DOHH2 (cell line): ENCODE measurements at regions not wholly inside any gene's neighbourhood (a gene's known extent, or its start where the extent isn't known, plus 50 kb on each side); places are given as distances from the start of the nearest gene placed in this dataset.

Experiments
- H3F3A ChIP-seq: fragments of 200-600 bp; sonication (generic), shearing (Covaris generic); 2 replicates; pipeline ENCODE4 v1.6.0; 2016; ENCODE audit warnings: antibody characterized with exemption, mild to moderate bottlenecking; ENCODE audit not compliant: control insufficient read depth, insufficient read depth
- H3K27ac ChIP-seq: fragments of 200-600 bp; sonication (generic); 2 replicates; pipeline ENCODE4 v1.5.1; 2014; ENCODE audit warnings: low read depth, mild to moderate bottlenecking, low read length, moderate library complexity
- H3K27me3 ChIP-seq: fragments of 200-600 bp; sonication (generic); 2 replicates; pipeline ENCODE4 v1.6.1; 2014; ENCODE audit warnings: mild to moderate bottlenecking, low read length, mixed read lengths; ENCODE audit not compliant: control insufficient read depth
- H3K36me3 ChIP-seq: fragments of 200-600 bp; sonication (generic); 2 replicates; pipeline ENCODE4 v1.6.1; 2014; ENCODE audit warnings: mild to moderate bottlenecking, low read length, moderate library complexity, mixed read lengths; ENCODE audit not compliant: control insufficient read depth
- H3K4me1 ChIP-seq: fragments of 200-600 bp; sonication (generic); 2 replicates; pipeline ENCODE4 v1.6.1; 2014; ENCODE audit warnings: mild to moderate bottlenecking, low read length, mixed read lengths; ENCODE audit not compliant: control insufficient read depth
- H3K4me2 ChIP-seq: fragments of 200-600 bp; sonication (generic); 2 replicates; pipeline ENCODE4 v1.6.0; 2014; ENCODE audit warnings: mild to moderate bottlenecking, low read length, moderate library complexity
- H3K4me3 ChIP-seq: fragments of 200-600 bp; sonication (generic); 2 replicates; pipeline ENCODE4 v1.5.1; 2014; ENCODE audit warnings: mild to moderate bottlenecking, low read length, mixed read lengths
- H3K79me2 ChIP-seq: fragments of 200-600 bp; sonication (generic); 2 replicates; pipeline ENCODE4 v1.6.1; 2014; ENCODE audit warnings: mild to moderate bottlenecking, low read length, mixed read lengths; ENCODE audit not compliant: control insufficient read depth
- H3K9me2 ChIP-seq: fragments of 200-600 bp; sonication (generic); replicated peaks from 2 replicates; pipeline ENCODE4 v1.6.1; 2014; ENCODE audit warnings: mild to moderate bottlenecking, low read length, mixed read lengths; ENCODE audit not compliant: control insufficient read depth
- H3K9me3 ChIP-seq: fragments of 200-600 bp; sonication (generic); 2 replicates; pipeline ENCODE4 v1.6.1; 2014; ENCODE audit warnings: antibody characterized with exemption, low read length, mixed read lengths; ENCODE audit not compliant: control insufficient read depth, insufficient read depth
- H4K20me1 ChIP-seq: fragments of 200-600 bp; sonication (generic); 2 replicates; pipeline ENCODE4 v1.6.0; 2014; ENCODE audit warnings: low read depth, mild to moderate bottlenecking, antibody characterized with exemption, low read length, moderate library complexity; ENCODE audit not compliant: control insufficient read depth, insufficient read depth
- EZH2phosphoT487 ChIP-seq: fragments of 200-600 bp; sonication (generic); IDR thresholded peaks from 2 replicates; pipeline ENCODE4 v1.6.1; 2017; ENCODE audit warnings: borderline replicate concordance, mild to moderate bottlenecking, antibody characterized with exemption, low read length, moderate library complexity, mixed read lengths
- TF ChIP-seq, protein P1 (sequence below): fragments of 200-600 bp; sonication (generic); IDR thresholded peaks from one replicate; pipeline ENCODE4 v1.5.1; 2014; ENCODE audit warnings: antibody characterized with exemption, mild to moderate bottlenecking, low read depth, low read length; ENCODE audit not compliant: poor library complexity, severe bottlenecking

DNA sequence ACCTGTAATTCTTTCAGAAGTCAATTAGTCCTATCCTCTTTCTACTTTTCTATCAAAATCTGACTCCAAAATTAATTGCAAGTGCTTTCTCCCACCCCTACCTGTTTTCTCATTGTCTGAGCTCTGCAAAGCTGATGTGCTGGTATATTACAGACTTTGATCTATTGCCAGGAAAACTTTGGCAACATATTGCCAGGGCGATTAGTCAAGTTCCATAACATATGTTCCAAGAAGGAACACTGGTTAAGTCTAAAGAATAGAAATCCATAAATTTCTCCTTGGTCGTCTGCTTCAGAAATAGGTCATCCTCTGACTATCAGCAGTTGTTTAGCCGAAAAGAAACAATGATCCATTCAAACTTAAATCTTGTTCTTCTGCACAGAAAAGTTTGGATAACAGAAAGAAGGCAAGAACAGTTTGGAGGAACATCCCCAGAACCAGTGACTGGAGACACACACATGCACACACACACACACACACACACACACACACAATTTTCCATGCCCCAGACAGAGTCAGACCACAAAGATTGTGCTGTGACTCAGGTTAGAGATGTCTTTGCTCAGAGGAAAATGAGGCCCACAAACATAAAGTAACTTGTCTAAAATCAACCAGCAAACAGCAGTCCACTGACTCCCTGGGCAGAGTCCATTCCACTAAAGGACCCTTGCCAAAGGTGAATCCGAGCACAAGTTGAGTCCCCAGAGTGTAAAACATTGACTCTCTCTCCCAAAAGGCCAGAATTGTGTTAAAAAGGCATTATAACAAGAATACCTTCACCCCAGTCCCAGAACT lies 202.1 kb downstream of the DEPDC1B start:
- H3K4me1 ChIP-seq, result peaks cover 24% of the 10 kb centered on the region
- H3K27ac ChIP-seq, result no peak overlapping the region
- no peaks in the 10 kb centered on the region for H3K79me2 ChIP-seq
- no peak overlapping the region for H3K4me2 ChIP-seq
- H3K9me3 ChIP-seq, result peaks cover 4% of the 10 kb centered on the region; the same call in 1 of the 2 replicates
- no peaks in the 10 kb centered on the region for H3K9me2 ChIP-seq
- no peaks in the 10 kb centered on the region for H4K20me1 ChIP-seq
- no peaks in the 10 kb centered on the region for H3K27me3 ChIP-seq
- no peak for TF ChIP-seq EZH2phosphoT487
- TF ChIP-seq, protein P1, sequence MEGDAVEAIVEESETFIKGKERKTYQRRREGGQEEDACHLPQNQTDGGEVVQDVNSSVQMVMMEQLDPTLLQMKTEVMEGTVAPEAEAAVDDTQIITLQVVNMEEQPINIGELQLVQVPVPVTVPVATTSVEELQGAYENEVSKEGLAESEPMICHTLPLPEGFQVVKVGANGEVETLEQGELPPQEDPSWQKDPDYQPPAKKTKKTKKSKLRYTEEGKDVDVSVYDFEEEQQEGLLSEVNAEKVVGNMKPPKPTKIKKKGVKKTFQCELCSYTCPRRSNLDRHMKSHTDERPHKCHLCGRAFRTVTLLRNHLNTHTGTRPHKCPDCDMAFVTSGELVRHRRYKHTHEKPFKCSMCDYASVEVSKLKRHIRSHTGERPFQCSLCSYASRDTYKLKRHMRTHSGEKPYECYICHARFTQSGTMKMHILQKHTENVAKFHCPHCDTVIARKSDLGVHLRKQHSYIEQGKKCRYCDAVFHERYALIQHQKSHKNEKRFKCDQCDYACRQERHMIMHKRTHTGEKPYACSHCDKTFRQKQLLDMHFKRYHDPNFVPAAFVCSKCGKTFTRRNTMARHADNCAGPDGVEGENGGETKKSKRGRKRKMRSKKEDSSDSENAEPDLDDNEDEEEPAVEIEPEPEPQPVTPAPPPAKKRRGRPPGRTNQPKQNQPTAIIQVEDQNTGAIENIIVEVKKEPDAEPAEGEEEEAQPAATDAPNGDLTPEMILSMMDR, result no peak
- peaks cover 4% of the 10 kb centered on the region for H3K36me3 ChIP-seq
- H3F3A ChIP-seq, result no peaks in the 10 kb centered on the region
- no peak overlapping the region for H3K4me3 ChIP-seq

DNA sequence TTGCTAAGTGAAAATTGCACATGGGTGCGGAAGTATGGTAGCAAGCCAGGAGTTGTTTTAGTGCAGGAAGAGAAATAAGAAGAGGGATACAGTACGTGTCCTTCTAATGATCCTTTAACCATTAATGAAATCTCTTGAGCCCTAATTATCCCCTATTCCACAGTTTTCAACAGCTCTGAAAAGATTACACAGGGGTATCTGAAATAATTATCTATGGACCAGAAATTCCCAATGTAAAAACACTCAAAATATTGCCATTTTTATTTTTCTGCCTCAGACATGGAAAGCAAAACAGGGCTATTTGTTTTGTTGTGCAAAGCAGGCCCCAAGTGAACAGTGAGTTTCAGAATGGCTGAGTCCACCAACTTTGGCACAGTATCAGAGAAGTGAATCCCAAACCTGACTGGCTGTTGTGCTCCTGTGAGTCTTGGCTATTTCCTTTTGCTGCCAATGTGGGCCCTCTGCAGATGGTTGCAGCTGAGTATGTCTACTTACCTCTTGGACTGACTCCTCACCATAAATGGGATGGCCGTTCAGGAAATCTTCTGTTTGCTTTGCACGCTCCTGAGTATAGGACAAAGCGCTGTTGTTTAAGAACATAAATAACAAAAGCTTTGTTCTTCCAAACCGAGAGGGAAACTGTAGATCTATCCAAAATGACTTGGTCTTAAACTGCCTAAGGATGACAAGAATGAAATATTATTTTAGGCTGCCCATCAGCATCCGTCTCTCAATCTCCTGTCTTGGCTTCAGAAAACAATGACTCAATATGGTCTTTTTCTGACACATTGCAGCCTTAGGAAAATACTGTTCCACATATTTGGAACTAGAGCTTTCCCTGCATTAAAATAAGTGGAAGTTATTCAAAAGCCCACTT lies 204.1 kb downstream of the DEPDC1B start:
- Histone ChIP-seq H3K4me1 (peaks cover 24% of the 10 kb centered on the region), H3K4me2 (no peak overlapping the region), H3K4me3 (no peak overlapping the region), H3K27ac (no peak overlapping the region), H3K79me2 (no peaks in the 10 kb centered on the region), H3F3A (no peaks in the 10 kb centered on the region), H3K27me3 (no peaks in the 10 kb centered on the region), H3K9me2 (no peaks in the 10 kb centered on the region), H4K20me1 (no peaks in the 10 kb centered on the region), H3K9me3 (no peaks in the 10 kb centered on the region), H3K36me3 (no peaks in the 10 kb centered on the region)
- no peak for TF ChIP-seq EZH2phosphoT487
- TF ChIP-seq, protein P1, result no peak

DNA sequence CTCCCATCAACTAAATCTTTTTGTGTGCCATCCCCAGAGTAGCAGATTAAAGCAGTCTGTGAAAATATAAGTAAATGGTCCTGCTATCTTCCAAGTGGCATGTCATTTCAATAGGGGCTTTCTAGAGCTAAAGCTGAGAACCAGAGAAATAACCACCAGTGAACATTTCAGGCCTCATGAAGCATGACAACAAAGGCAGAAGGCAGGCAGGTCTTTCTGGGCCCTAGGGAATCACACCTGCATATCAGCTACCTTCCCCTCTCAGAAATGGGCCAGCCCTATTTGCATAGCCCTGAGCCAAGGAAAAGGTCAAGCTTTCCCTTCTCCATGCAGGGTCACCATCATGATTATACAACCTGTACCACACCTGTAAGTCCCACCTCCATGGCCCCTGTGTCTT lies 205.3 kb downstream of the DEPDC1B start:
- Histone ChIP-seq H3K36me3 (no peaks in the 10 kb centered on the region), H3K9me2 (no peaks in the 10 kb centered on the region), H3F3A (no peaks in the 10 kb centered on the region), H3K27ac (no peak overlapping the region), H3K4me2 (peak overlapping the region; percentile 29), H3K4me3 (no peak overlapping the region), H3K79me2 (no peaks in the 10 kb centered on the region), H3K9me3 (no peaks in the 10 kb centered on the region), H3K4me1 (peaks cover 24% of the 10 kb centered on the region), H3K27me3 (no peaks in the 10 kb centered on the region), H4K20me1 (no peaks in the 10 kb centered on the region)
- TF ChIP-seq, protein P1, result no peak
- TF ChIP-seq EZH2phosphoT487, result no peak
